ENCODE measurements at regions not wholly inside any gene's neighbourhood (a gene's known extent, or its start where the extent isn't known, plus 50 kb on each side); places are given as distances from the start of the nearest gene placed in this dataset.

GRCh38 chr9:81832571-81833285 lies 95.5 kb upstream of the SPATA31D4 start:
- Histone ChIP-seq H3K79me2 (ENCODE audit: control insufficient read depth, insufficient read depth, low read length) (no peaks in the 10 kb centered on the region), H3K9me1 (ENCODE audit: control insufficient read depth, insufficient read depth, low read length) (no peaks in the 10 kb centered on the region), H3K4me2 (ENCODE audit: insufficient read depth, low read length) (no peak overlapping the region), H3K36me3 (ENCODE audit: control insufficient read depth, insufficient read depth, low read length) (no peaks in the 10 kb centered on the region), H3K4me3 (no peak overlapping the region), H3K27me3 (ENCODE audit: control insufficient read depth in 2 of 2, insufficient read depth in 2 of 2, low read length in 2 of 2) (no peaks in the 10 kb centered on the region), H3K4me1 (replicated peaks in 1 of 2; ENCODE audit: control insufficient read depth in 2 of 2, insufficient read depth in 2 of 2, low read length in 2 of 2) (no peaks in the 10 kb centered on the region), H3K9ac (ENCODE audit: insufficient read depth in 1 of 2, low read depth in 2 of 2, low read length in 2 of 2) (no peak overlapping the region), H2AFZ (ENCODE audit: low read depth, low read length) (no peak overlapping the region), H3K9me3 (replicated peaks; ENCODE audit: control insufficient read depth, insufficient read depth, low read depth, low read length) (no peaks in the 10 kb centered on the region), H4K20me1 (replicated peaks; ENCODE audit: control insufficient read depth, insufficient read depth, low read length) (no peaks in the 10 kb centered on the region), H3K27ac (ENCODE audit: extremely low read depth, low read depth, low read length) (no peak overlapping the region)
- in situ Hi-C loops (cut with MboI) = no loop called here
- no TSS peak for BruUV-seq (replicated peaks)
- intact Hi-C loops (cut with micrococcal nuclease) = no loop called here
- WGBS (ENCODE audit: insufficient coverage, low coverage, missing lambda C conversion rate) = 2% methylated on average over 6 of the region's 6 CpGs
- ChIA-PET POLR2A (no interaction called here), CTCF (ENCODE audit: low intra/inter-chr PET ratio) (no interaction called here)
- ATAC-seq (no peak), DNase-seq (ENCODE audit: extremely low read depth in 1 of 4, low spot score in 3 of 4) (no peak), FAIRE-seq (no peak)
- no peak for TF ChIP-seq ZBTB43 (CRISPR knock-in tag; IDR thresholded peaks at IDR 0.05)
- TF ChIP-seq NCOA6 (IDR thresholded peaks at IDR 0.05) = no peak
- no peak for TF ChIP-seq THRA (IDR thresholded peaks at IDR 0.05)
- no peak for TF ChIP-seq NKRF (IDR thresholded peaks at IDR 0.05; ENCODE audit: borderline replicate concordance)
- no peak for TF ChIP-seq ZZZ3 (IDR thresholded peaks at IDR 0.05)
- no peak for TF ChIP-seq ID3 (CRISPR knock-in tag; IDR thresholded peaks at IDR 0.05)
- TF ChIP-seq ID3 (tag; IDR thresholded peaks at IDR 0.05) = no peak
- TF ChIP-seq ATF1 (CRISPR knock-in tag; IDR thresholded peaks at IDR 0.05) = no peak
- no peak for TF ChIP-seq ATF1 (tag; IDR thresholded peaks at IDR 0.05)
- TF ChIP-seq SRSF3 (IDR thresholded peaks at IDR 0.05; ENCODE audit: insufficient read depth, low read length) = no peak
- no peak for TF ChIP-seq KLF13 (tag; IDR thresholded peaks at IDR 0.05; ENCODE audit: borderline replicate concordance, low read depth)
- TF ChIP-seq TAF1 (IDR thresholded peaks at IDR 0.05; ENCODE audit: control insufficient read depth, extremely low read depth, insufficient read depth, low read length, severe bottlenecking) = no peak
- TF ChIP-seq CREB1 (IDR thresholded peaks at IDR 0.05) = no peak
- TF ChIP-seq CREB1 (CRISPR knock-in tag; IDR thresholded peaks at IDR 0.05) = no peak
- no peak for TF ChIP-seq ZNF280A (IDR thresholded peaks at IDR 0.05; ENCODE audit: low read depth, partially characterized antibody)
- no peak for TF ChIP-seq MEIS2 (IDR thresholded peaks at IDR 0.05; ENCODE audit: partially characterized antibody)

All from K562 (cell line).